Inferior parietal cortex (tissue), 1 donor: ENCODE measurements at regions not wholly inside any gene's neighbourhood (a gene's known extent, or its start where the extent isn't known, plus 50 kb on each side); places are given as distances from the start of the nearest gene placed in this dataset.
A peak's percentile ranks its signal among the peaks of the same experiment; 100 is the strongest.
"Not testable (repeated sequence)": the region's sequence is repeated elsewhere in the genome, so short reads cannot be mapped to it uniquely, and the experiment has no call there.

Source experiments
- DNase-seq: peaks from one replicate; pipeline ENCODE4 v3.0.0-alpha.2; 2016; ENCODE audit errors: extremely low spot score

DNA sequence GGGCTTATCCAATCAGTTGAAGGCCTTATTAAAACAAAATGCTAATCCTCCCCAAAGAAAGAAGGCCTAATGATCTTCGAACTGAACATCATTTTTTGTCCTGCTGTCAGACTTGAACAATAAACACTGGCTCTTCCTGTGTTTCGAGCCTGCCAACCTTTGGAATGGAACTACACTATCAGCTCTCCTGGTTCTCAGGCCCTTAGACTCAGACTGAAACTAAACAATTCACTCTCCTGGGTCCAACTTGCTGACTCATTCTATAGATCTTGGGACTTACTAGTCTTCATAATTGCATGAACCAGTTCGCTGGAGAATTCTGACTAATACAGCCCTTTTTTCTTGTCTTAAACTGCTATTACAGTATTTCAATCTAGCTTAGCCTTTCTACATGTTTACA is 235.2 kb downstream of the LNPK start:
- no peak for DNase-seq

DNA sequence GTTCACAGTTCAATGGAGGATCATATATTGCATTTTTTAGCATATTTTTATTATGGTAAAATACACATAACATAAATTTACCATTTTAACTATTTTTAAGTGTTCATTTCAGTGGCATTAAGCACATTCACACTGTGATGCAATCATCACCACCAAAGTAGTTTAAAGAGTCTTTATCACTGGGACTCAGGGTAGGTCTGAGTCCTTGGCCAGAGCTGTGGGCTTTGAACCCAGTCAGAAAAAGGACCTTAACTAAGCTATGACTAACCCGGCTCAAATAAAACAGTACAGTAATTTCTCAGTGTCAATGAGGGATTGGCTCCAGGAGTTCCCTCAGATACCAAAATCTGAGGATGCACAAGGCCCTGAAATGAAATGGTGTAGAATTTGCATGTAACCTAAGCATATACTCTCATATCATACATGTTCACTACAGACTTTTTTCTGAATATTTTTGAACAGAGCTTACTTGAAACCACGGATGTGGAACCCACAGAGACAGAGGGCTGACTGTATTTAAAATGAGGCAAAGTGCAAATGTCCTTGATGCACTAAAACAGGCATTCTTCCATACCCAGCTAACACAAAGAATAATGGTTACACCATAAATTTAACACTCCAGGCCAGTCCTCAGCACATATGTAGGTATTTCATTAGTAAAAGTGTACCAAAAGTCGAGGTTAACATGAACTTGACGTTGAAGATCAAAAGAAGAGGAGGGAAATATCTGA is 246.2 kb downstream of the LNPK start:
- DNase-seq, result no peak

DNA sequence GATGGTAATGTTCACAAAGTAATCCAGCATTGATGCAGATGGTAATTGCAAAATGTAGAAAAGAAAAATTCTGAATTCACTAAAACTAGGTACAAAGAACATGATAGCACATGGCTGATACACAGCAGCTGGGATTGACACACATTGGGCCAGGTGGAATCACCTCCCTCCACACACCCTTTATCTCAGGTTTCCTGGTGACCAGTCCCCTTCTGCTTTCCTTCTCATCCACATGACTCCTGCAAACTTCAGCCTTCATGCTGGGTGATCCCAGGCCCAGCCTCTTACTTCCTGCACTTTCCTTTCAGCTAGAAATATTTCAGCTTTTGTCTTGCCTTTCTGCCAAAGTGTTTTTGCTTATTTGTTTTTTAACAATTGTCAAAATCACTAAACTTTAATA is 246.9 kb downstream of the LNPK start:
- DNase-seq, result no peak

DNA sequence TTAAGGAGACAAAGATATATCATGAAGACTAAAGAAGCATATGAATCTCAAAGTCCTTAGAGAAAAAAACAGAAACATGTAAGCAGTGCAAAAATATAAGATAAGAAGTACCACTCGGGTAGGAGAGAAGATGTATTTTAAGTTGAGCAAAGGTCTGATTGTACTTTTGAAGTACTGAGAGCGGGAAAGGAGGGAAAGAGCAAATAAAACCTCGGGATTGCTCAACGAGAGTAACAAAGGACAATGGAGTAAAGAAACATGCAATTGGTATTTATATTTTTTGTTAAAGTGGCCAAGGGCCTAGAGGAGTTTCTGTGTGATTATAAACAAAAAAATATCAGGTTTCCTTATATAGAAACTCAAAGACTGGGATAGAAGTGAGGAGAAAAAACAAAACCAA is 251.9 kb downstream of the LNPK start:
- no peak for DNase-seq

DNA sequence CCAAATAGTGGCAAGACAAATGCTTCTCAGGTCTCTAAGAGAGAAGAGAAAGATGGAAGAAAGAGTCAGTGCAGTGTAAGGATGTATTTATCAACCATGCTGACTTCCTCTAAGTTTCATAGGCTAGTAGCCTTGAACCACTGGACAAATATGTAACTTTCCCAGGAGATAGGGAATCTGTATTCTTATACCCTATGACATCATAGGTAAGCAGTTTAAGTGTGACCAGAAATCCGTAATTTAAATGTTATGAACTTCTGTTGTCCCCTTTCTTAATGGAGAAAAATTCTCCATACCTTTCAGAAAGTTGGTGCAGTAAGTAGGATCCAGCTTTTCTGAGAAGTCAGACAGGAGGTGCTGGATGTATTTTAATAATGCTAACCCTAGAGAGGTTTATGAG is 256.2 kb downstream of the LNPK start:
- no peak for DNase-seq

DNA sequence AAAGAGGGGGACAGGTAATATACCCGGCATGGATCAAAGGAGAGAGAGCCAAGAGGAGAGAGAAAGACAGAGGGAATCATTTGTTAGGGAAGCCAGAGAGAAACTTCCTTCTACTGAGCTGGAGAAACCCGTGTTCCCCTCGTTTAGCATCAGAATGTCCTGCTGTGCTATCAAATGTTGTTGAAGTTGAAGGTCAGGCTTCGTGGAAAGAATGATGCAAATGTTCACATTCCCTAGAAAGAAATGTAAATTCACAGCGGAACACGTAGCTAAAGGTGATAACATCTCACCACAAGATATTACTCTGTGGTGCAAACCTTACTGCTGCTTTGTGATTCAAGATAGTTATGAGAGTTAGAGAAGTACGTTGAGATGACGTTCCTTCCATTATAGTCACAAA is 258.1 kb downstream of the LNPK start:
- no peak for DNase-seq

DNA sequence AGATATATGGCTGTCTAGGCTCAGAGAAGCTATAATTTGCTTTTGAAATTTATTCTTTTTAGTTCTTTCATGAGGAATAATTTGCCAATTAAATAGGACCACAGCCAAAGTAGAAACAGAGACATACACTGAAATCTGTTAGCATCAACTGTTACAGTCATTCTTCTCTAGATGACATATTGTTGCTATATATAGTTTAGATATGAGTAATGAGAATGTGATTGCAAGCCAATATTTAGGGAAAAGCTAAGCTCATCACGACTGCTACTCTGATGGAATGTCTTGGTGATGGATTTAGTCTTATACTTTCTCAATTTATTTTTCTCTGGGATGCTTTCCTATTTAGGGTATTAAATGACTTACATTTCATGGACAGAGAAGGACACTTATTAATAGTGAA is 259.1 kb downstream of the LNPK start:
- no peak for DNase-seq

DNA sequence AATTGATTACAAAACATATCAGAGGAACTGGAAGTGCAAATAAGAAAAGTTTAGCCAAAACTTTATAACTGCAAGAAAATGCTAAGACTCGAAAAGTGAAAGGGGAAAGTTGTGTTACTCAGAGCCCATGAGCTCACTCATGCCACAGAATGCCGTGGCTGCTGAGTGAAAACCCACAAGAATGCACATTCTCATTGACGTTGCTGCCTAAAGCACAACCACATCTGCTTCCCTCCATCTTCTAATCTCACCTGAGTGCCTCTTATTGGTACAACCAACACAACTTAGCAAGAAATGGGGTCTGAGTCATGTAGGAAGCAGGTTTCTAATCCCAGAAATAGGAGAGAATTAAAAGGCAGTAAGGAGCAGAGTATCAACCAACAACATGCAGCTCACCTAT is 259.7 kb downstream of the LNPK start:
- no peak for DNase-seq

DNA sequence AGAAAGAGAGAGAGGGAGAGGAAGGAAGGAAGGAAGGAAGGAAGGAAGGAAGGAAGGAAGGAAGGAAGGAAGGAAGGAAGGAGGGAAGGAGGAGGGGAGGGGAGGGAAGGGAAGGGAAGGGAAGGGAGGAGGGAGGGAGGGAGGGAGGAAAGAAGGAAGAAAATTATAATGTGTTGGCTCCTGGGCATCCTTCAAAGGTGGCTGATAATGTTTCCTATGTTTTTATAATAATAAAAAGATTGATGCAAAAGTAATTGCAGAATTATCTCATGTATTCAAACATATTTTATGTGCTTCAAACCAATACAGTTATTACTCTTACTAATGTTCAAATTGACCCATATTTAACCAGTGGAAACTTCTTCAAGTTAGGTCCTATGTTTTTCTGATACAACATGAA is 260.9 kb downstream of the LNPK start:
- no peak for DNase-seq

DNA sequence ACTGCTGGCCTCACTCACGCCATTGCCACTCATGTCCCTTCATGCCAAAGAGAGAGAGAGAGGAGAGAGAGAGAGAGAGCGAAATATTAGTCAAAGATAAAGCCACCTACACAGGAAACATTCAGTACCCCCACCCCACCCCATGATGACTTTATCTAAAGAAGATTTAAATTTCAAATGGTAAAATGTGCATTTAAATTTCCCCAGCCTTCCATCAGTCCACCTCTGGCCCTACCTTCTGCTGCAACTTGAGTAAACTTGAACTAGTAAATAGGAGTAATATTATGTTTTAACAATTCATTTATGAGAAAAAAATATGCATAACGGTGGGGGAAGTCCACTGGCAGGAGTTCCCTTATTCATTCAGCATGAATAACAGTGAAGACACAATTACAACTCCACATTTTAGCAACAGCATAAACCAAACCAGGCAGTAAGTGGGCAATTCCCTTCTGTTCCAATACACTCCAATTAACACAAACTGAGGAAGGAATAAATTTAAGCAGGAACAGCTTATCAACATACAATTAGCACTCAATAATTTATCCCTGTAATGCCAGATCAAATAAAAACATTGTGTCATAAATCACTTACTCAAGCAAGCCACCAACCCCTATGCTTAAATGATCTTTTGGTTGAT is 264.2 kb downstream of the LNPK start:
- DNase-seq, result no peak

DNA sequence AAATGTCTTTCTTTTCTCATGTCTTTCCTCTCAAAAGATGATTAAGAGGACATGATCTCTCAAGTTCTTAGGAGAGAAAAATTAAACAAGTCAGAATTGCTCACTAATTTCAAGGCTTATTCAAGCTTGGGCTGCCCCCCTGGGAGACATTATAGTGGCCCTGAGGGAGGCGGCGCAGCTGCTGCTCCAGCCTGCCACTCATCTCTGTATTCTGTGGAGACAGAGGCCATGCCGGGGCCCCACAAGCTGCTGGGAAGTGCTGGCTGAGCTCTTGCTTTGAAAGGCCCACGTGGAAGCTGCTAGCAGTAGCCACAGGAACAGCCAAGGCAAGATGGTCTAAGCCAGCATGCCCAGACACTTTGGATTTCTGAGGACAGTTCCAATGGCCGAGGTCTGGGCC is 267.4 kb downstream of the LNPK start:
- no peak for DNase-seq

DNA sequence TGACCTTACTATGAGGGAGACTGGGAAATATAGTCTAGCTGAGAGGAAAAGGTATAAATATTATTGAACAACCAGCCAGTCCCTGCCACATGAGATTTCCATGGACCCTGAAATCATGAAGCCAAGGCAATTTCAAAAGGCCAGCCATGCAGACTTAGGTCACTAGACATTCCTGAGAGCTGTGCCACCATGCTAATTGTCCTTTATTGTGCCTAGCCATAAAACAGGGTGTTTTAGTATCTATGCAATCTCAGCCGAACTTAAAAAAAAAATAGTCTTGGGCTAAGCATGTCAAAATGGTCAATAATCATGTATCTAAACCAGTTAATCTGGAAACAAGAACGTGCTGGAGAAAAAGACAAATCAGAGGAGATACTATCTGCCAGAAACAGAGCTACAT is 269.5 kb downstream of the LNPK start:
- no peak for DNase-seq

DNA sequence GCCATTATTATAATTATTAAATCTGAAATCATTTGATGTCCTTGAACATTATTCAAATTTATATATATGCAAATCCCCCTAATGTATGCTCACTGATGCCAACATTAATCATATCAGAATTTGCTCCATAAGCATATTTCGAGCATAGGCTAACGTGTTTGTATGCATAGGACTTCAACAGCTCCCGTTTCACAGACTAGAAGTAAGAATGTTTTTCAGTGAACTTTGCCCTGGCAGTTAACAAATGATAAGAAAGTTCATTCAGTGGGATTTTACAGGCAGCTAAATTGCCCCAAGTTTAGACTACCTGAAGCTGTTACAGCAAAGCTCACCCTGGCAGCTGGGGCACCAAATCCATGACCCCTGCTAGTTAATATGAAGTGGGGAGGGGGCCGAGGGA is 272.0 kb downstream of the LNPK start:
- DNase-seq, result no peak

DNA sequence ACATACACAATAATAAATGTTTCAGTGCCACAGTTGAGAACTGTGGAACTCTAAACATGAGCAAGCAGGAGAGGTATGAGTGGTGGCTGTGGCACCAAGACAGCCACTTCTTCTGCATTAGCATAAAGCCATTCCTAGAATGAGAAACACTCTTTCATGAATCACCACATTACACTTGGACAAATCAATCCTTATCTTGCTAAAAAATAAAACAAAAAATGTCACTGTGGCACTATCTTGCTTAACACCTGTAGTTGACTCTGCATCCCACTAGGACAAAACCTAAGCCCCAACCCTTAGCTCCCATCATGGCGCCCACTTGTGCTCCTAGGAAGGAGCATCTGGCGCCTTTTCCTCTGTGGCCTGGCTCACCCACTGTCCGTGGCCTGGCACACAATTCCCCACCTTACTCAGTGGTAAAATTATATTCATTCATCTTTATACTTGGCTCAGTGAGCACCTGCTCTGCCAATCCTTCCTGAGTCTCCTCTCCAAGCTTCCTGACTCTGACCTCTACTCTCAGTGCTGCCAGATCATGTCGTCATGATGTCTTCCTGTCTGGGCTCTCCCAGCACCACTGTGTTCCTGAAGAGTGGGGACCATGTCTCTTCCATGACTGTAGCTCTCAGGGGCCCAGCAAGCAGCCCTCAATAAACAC is 272.9 kb downstream of the LNPK start:
- DNase-seq, result no peak

DNA sequence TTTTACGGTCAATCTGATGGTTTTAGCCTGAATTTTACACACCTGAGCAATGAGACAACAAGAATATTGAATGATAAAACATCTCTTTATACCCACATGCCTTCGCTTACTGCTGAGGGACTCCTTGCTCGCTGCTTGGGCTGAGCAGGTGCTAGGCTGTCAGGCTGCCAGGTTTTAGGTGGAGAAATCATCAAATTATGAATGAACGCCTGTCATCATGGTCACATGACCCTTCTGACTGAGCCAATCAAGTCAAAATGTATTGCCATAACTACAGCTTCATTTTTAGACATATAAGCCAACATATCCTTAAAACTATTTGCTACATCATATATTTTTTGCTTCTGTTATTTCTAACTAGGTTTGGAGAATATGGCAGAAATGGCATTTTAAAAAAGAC is 274.0 kb downstream of the LNPK start:
- DNase-seq, result no peak

DNA sequence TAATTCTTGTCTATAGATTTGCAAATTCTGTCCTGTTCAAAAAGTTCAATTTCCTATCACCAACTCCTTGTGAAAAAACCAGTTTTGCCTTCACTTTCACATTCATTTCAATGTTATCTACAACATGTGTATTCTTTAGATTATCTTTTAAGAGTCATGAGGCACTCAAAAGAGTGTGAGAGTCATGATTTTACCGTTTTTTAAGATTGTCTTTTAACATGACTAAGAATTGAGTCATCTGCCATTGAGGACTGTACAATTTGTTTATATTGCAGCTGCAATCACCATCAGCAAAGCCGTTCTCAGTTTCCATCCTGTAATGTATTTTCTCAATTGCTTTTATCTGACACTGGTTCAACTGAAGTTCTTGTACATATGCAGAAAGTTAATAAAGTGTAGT is 275.8 kb downstream of the LNPK start:
- no peak for DNase-seq

DNA sequence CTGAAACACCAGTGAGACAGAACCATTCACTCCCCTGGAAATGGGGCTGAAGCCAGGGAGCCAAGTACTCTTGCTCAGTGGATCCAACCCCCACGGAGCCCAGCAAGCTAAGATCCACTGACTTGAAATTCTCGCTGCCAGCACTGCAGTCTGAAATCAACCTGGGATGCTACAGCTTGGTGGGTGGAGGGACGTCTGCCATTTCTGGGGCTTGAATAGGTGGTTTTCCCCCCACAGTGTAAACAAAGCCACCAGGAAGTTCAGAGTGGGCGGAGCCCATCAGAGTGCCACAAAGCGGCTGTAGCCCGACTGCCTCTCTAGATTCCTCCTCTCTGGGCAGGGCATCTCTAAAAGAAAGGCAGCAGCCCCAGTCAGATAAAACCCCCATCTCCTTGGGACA is 292.8 kb downstream of the LNPK start:
- DNase-seq, result no peak

DNA sequence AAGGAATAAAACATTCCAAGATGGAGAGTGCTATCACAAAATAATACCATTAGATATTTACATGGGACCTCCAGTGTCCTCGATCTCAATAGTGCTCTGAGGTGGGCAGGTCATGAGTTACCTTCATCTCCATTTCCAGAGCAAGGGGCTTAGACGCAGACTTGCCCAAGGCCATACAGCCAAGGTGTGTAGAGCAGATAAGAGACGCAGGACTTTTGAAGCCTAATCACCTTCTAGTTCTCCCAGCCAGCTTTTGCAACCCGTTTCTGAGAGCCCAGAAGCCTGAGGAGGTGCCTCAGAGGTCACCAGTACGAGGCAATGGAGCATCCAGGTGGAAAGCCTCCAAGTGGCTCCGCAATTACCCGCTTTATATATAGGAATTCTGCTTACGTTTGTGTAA is 294.7 kb downstream of the LNPK start:
- no peak for DNase-seq

DNA sequence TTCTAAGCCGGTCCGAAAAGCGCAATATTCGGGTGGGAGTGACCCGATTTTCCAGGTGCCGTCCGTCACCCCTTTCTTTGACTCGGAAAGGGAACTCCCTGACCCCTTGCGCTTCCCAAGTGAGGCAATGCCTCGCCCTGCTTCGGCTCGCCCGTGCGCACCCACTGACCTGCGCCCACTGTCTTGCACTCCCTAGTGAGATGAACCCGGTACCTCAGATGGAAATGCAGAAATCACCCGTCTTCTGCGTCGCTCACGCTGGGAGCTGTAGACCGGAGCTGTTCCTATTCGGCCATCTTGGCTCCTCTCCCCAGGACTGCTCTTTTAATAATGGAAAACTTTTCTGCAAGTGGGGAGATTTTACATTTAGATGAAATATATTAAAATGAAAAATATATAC is 297.5 kb downstream of the LNPK start:
- not testable (repeated sequence) for DNase-seq

DNA sequence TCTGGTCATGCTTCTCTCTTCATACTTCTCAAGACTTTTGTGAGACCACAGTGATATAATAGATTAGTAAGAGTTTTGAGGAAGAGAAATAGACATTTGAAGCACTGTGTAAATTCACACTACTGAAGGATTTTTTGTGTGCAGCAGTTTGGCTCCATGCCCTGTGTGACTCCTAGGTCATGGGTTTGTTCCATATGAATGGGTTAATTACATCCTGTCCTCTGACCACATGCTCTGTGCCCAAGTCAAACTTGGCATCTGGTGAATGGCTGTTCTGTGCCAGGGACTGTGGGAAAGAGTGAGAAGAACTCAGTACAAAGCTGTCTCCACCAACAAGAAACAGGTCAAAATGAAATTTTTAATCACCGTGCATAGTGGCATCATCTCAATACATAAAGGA is 304.0 kb downstream of the LNPK start:
- no peak for DNase-seq

DNA sequence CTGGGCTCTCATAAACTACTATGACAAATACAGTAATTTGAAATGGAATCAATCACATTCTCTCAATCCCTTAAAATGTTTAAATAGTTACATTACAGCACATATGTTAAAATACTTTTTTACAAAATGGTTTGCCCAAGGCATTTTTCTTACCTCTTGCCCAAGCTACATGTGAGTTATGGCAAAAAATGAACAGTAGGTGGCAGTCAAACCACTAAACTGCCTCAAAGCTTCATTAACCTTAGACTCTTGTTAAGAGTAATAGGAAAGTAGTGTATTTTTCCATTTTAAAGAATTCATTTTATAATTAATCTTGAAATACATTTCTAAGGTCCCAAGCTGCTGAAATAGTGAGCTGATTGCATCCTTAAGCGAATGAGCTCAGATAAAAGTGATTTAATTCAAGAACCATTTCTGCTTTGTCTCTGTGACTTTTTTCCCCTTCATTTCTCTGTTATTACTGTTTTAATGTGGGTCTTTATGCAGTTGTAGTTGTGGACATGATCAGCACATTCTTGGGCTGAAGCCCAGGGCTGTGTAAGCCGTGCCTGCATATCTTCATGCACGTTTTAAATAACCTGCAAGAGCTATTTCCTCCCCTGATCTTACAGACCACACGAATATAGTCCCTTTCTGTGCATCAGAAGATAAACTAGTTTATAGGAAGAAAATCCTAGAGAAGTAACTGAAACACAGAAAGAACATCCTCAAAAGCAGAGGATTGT is 311.8 kb downstream of the LNPK start:
- peak; percentile 87 for DNase-seq

DNA sequence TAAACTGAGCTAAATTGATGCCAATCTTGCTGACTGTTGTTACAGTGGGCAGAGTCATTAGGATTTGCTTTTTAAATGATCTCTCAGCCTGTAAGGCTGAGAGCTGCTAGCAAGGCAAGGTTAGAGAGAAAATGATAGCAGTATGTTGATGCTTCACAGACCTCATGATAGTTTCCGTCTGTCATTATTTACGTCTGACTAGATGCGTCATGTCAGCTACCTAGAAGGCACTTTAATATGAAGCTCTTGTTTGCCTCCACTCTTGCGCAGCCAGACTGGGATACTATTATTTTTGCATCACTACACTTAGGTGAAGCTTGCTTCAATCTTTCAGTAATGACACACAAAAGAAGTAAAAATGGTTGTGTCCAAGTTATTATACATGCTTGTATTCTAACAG is 313.8 kb downstream of the LNPK start:
- no peak for DNase-seq

DNA sequence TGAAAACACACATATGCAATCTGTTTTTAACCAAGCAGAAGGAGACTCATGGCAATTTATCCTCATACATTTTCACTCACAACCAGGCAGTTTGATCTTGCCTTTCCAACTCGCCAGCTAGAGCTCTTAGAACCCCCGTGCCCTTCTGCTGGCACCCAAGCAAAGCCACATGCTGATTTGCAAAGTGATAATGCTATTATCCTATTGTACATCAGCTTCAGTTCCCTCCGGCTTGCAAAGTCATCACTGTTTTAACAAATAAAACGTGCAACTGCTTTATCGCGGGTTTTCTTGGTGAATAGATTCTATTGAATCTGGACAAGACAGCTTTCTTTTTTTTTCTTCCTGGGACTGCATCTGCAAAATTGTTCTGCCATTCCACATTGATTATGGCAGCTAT is 314.6 kb downstream of the LNPK start:
- no peak for DNase-seq
